BE2C (cell line): ENCODE measurements at regions not wholly inside any gene's neighbourhood (a gene's known extent, or its start where the extent isn't known, plus 50 kb on each side); places are given as distances from the start of the nearest gene placed in this dataset.

Source experiments
- DNase-seq: peaks from one replicate; pipeline ENCODE4 v3.0.0-alpha.2; 2020
- H3K27me3 ChIP-seq: fragments of 250-450 bp; sonication (Bioruptor Pico); 2 replicates; pipeline ENCODE4 v1.5.1; 2020; ENCODE audit warnings: mild to moderate bottlenecking
- H3K36me3 ChIP-seq: fragments of 250-450 bp; sonication (Bioruptor Pico); 2 replicates; pipeline ENCODE4 v1.5.1; 2020; ENCODE audit warnings: mild to moderate bottlenecking
- H3K4me1 ChIP-seq: fragments of 250-450 bp; sonication (Bioruptor Pico); 2 replicates; pipeline ENCODE4 v1.5.1; 2020
- H3K4me3 ChIP-seq: 2 replicates; pipeline ENCODE4 v1.5.1; 2011; ENCODE audit warnings: low read depth, low read length
- H3K9me3 ChIP-seq: fragments of 250-450 bp; sonication (Bioruptor Pico); 2 replicates; pipeline ENCODE4 v1.5.1; 2020
- CTCF ChIP-seq: IDR thresholded peaks from 2 replicates; pipeline ENCODE4 v1.5.1; 2012; ENCODE audit warnings: mild to moderate bottlenecking, low read depth, low read length

GRCh38 chr10:90652519-90652918 is 205.3 kb downstream of the HTR7 start:
- no peaks in the 10 kb centered on the region for H3K4me1 ChIP-seq
- peak; percentile 31 for TF ChIP-seq CTCF
- no peaks in the 10 kb centered on the region for H3K36me3 ChIP-seq
- DNase-seq, result no peak
- no peaks in the 10 kb centered on the region for H3K27me3 ChIP-seq
- H3K9me3 ChIP-seq, result no peaks in the 10 kb centered on the region
- no peak overlapping the region for H3K4me3 ChIP-seq

DNA sequence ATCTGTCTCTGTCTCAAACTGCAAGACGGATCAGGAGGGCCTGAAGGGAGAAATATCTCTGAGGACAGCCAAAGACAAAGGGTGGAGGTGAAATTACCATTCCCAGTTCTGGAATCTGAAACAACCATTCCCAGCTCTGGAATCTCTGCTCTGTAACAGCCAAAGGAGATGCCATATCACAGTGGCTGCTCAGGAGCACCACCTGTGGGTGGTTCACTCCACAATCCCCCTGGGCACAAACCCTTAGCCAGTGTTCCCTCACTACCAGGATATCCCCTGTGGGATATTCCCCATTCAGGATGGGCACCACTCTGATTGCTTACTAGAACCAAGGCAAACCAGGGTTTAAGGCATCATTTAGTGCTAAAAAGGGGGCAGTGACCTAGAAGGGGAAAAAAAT is 199.0 kb downstream of the HTR7 start:
- Histone ChIP-seq H3K4me1 (no peaks in the 10 kb centered on the region), H3K9me3 (no peaks in the 10 kb centered on the region), H3K4me3 (no peak overlapping the region), H3K27me3 (no peaks in the 10 kb centered on the region), H3K36me3 (no peaks in the 10 kb centered on the region)
- TF ChIP-seq CTCF, result peak; percentile 33
- DNase-seq, result no peak

DNA sequence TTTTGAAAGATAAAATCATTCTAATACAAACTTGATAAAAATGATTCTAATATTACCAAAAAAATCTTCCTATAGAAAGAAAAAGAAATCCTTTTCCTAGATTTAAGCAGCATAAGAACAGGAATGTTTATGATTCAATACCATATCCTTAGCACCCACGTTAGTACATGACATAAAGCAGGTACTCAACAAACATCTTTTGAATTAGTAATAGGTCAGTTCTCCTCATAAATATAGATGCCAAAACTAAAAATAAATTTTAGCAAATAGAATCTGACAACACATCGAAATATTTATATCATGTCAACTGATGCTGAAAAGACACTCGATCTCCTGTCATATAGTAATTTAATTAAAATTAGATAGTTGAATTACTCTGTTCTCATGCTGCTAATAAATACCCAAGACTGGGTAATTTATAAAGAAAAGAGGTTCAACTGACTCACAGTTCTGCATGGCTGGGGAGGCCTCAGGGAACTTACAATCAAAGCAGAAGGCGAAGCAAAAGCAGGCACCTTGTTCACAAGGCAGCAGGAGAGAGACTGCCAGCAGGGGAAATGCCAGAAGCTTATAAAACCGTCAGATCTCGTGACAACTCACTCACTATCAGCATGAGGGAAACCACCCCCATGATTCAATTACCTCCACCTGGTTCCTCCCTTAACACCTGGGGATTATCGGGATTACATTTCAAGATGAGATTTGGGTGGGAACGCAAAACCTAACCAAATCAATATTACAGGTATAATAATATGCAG is 191.8 kb downstream of the HTR7 start:
- Histone ChIP-seq H3K4me1 (no peaks in the 10 kb centered on the region), H3K9me3 (no peaks in the 10 kb centered on the region), H3K27me3 (no peaks in the 10 kb centered on the region), H3K36me3 (no peaks in the 10 kb centered on the region), H3K4me3 (no peak overlapping the region)
- TF ChIP-seq CTCF, result no peak
- no peak for DNase-seq

DNA sequence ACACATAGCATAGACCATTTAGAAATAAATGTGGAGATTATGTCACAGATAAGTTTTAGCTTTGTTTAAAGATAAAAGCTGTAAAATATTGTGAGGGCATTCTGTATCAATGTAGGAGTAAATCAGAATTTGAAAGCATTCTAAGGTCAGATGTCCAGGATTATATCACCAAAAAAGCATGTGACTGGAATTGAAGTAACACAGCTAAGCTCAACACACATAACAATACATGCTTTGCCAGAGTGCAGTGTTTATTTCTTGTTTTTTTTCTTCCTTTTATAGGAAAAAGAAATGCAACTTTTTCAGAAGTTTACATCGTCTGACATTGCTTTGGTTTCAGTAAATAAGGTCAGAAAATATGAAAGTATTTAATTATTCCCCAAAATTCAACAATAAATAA is 183.4 kb downstream of the HTR7 start:
- Histone ChIP-seq H3K4me1 (no peaks in the 10 kb centered on the region), H3K4me3 (no peak overlapping the region), H3K9me3 (no peaks in the 10 kb centered on the region), H3K27me3 (no peaks in the 10 kb centered on the region; the same call in 1 of the 2 replicates), H3K36me3 (no peaks in the 10 kb centered on the region)
- no peak for DNase-seq
- TF ChIP-seq CTCF, result no peak

GRCh38 chr10:90674928-90675327 is 182.9 kb downstream of the HTR7 start:
- no peaks in the 10 kb centered on the region for H3K9me3 ChIP-seq
- no peak overlapping the region for H3K4me3 ChIP-seq
- H3K36me3 ChIP-seq, result no peaks in the 10 kb centered on the region
- DNase-seq, result no peak
- H3K27me3 ChIP-seq, result no peaks in the 10 kb centered on the region; the same call in 1 of the 2 replicates
- no peak for TF ChIP-seq CTCF
- H3K4me1 ChIP-seq, result no peaks in the 10 kb centered on the region

DNA sequence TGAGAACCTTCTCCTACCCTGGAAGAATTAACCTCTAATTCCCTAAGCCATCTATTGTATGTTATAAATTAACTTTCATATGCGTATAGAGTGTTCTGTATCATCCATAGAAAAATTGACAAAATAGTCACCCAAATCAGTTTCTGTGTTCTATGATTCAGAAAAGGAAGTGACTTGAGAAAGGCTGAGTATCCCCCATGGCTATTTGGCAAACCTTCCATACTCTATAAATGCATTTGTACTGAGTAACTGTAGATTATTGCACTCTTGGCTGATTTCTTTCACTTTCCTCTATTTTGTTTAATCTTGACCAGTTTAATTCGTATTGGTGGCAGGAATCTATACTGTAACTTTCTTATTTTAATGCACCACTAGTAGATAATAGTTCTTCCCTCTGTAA is 182.2 kb downstream of the HTR7 start:
- no peaks in the 10 kb centered on the region for H3K4me1 ChIP-seq
- H3K9me3 ChIP-seq, result no peaks in the 10 kb centered on the region
- no peaks in the 10 kb centered on the region; the same call in 1 of the 2 replicates for H3K27me3 ChIP-seq
- DNase-seq, result no peak
- no peaks in the 10 kb centered on the region for H3K36me3 ChIP-seq
- no peak for TF ChIP-seq CTCF
- H3K4me3 ChIP-seq, result no peak overlapping the region
